ENCODE measurements at regions not wholly inside any gene's neighbourhood (a gene's known extent, or its start where the extent isn't known, plus 50 kb on each side); places are given as distances from the start of the nearest gene placed in this dataset.

DNA sequence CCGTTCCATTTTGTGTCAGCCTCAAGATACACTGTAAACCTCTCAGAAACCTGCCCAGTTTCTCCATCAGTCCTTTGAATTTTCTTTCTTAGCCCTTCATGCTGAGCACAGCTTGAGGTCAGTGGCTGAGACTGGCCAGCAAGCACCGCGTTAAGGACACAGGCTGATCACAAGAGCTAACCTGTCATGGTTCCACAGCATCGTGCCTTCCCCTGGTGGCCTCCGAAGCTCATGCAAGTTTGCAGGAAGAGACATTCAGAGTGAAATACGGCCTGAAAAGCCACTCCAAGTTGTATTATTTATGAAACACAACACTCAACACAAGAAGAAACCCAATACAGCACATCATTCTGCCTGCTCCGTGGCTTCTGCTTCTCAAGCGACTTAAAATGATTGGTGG, 57.0 kb upstream of the PFKP start:
- TF ChIP-seq ZNF274 (IDR thresholded peaks at IDR 0.05; ENCODE audit: low read depth, low read length) (no peak), SUZ12 (IDR thresholded peaks at IDR 0.05; ENCODE audit: extremely low read depth, insufficient read depth, insufficient read length) (no peak)

Measured in NT2/D1 (cell line).